ENCODE measurements at regions not wholly inside any gene's neighbourhood (a gene's known extent, or its start where the extent isn't known, plus 50 kb on each side); places are given as distances from the start of the nearest gene placed in this dataset.

DNA sequence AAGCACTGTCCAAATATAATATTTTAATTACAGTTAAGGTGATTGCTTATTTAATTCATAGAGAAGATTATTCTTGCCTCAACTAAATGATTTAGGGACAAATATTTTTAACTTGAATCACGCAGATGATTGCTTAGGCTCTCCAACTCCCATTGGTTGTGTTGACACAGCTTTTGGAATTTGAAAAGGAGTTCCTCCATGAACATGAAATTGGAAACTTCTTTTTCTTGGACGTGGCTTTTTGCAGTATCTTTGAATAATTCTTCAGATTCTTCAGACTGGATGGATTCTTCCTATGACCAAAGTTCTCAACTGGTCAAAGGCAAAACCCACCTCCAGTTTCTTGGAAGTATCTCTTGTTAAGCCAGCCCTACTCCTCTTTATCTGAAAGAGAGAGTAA is 456.4 kb upstream of the KLF4 start:
- no peak for TF ChIP-seq EZH2 (IDR thresholded peaks at IDR 0.05; ENCODE audit: borderline replicate concordance, low read length)
- TF ChIP-seq, protein P1, sequence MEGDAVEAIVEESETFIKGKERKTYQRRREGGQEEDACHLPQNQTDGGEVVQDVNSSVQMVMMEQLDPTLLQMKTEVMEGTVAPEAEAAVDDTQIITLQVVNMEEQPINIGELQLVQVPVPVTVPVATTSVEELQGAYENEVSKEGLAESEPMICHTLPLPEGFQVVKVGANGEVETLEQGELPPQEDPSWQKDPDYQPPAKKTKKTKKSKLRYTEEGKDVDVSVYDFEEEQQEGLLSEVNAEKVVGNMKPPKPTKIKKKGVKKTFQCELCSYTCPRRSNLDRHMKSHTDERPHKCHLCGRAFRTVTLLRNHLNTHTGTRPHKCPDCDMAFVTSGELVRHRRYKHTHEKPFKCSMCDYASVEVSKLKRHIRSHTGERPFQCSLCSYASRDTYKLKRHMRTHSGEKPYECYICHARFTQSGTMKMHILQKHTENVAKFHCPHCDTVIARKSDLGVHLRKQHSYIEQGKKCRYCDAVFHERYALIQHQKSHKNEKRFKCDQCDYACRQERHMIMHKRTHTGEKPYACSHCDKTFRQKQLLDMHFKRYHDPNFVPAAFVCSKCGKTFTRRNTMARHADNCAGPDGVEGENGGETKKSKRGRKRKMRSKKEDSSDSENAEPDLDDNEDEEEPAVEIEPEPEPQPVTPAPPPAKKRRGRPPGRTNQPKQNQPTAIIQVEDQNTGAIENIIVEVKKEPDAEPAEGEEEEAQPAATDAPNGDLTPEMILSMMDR (IDR thresholded peaks at IDR 0.05; ENCODE audit: low read length) = no peak

All from OCI-LY1 (cell line).